Duodenal mucosa (tissue), 2 donors: ENCODE measurements at regions not wholly inside any gene's neighbourhood (a gene's known extent, or its start where the extent isn't known, plus 50 kb on each side); places are given as distances from the start of the nearest gene placed in this dataset.
A peak's percentile ranks its signal among the peaks of the same experiment; 100 is the strongest.
"Not testable (repeated sequence)": the region's sequence is repeated elsewhere in the genome, so short reads cannot be mapped to it uniquely, and the experiment has no call there.

Source experiments
- H3K27ac ChIP-seq: one replicate; pipeline ENCODE4 v1.7.0; 2013; ENCODE audit warnings: low read depth, low read length
- H3K27me3 ChIP-seq, 2 donors: one replicate each; pipeline ENCODE4 v1.7.0; 2013; ENCODE audit warnings: low read length in 2 of 2, control low read depth in 1 of 2; ENCODE audit not compliant: insufficient read depth in 2 of 2, control insufficient read depth in 1 of 2
- H3K36me3 ChIP-seq, 2 donors: one replicate each; pipeline ENCODE4 v1.7.0; 2013; ENCODE audit warnings: low read length in 2 of 2, control low read depth in 1 of 2; ENCODE audit not compliant: insufficient read depth in 2 of 2, control insufficient read depth in 1 of 2
- H3K4me1 ChIP-seq, 2 donors: one replicate each; pipeline ENCODE4 v1.7.0; 2013; ENCODE audit warnings: low read length in 2 of 2, control low read depth in 1 of 2; ENCODE audit not compliant: insufficient read depth in 2 of 2, control insufficient read depth in 1 of 2
- H3K4me3 ChIP-seq, 2 donors: one replicate each; pipeline ENCODE4 v1.7.0; 2013; ENCODE audit warnings: low read length in 2 of 2, low read depth in 1 of 2
- H3K9ac ChIP-seq, 2 donors: one replicate each; pipeline ENCODE4 v1.7.0; 2013; ENCODE audit warnings: low read length in 2 of 2, low read depth in 1 of 2
- H3K9me3 ChIP-seq, 2 donors: one replicate each; pipeline ENCODE4 v1.7.0; 2013; ENCODE audit warnings: low read length in 2 of 2, control low read depth in 1 of 2; ENCODE audit not compliant: control insufficient read depth in 1 of 2

DNA sequence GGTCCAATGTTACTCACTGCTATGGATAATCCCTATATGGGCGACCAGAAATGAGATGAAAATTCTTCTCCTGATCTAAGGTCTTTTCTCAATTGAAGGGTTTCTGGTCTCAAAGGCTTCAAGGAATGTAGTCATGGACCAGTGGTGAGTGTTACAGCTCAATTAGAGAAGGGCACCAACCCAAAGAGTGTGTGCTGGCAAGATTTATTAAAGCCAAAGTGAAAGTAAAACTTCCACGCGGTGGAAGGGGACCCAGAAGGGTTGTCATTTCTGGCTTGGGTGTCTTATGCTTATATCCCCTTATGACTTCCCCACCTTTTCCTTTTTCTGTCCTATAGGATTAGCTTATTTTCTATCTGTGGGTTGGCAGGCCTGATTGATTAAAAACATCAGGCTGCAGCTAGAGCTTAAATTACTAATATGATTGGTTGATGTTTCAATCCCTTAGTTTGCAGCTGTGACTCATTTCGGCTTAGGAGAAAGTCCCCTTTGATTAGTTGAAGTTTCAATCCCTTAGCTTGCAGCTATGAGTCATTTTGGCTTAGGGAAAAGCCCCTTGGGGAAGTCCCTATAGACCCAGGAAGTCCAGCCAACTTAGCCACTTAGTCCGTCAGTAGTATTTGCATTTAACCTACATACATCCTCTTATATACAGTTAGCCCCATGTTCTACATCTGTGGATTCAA is 179.5 kb upstream of the NLGN4Y start:
- Histone ChIP-seq H3K9me3 (no peaks in the 10 kb centered on the region), H3K27ac (no peak overlapping the region), H3K27me3 (no peaks in the 10 kb centered on the region), H3K4me1 (no peaks in the 10 kb centered on the region), H3K4me3 (peak overlapping the region; percentile 22 to 28), H3K9ac (no peak overlapping the region), H3K36me3 (no peaks in the 10 kb centered on the region)

DNA sequence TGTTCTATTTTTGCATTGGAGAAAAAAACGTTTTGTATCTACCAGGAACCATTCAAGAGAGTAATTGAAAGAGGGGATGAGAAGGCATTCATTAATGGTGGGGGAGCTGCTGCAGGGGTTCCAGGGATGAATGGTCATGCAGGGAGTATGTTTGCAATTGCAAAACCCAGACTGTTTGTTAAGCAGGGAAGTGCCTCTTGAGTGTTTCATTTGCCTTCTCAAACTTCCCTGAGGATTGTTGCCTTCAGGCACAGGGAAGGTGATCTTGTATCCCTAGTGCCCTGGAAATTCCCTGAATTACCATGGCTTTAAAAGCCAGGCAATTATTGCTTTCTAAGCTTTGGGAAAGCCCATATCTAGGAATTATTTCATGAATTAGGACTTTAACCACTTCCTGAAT is 172.7 kb upstream of the NLGN4Y start:
- H3K9ac ChIP-seq: no peak overlapping the region
- H3K4me3 ChIP-seq: no peak overlapping the region
- no peaks in the 10 kb centered on the region for H3K27me3 ChIP-seq
- no peaks in the 10 kb centered on the region for H3K36me3 ChIP-seq
- H3K27ac ChIP-seq: no peak overlapping the region
- no peaks in the 10 kb centered on the region for H3K4me1 ChIP-seq
- no peaks in the 10 kb centered on the region for H3K9me3 ChIP-seq

DNA sequence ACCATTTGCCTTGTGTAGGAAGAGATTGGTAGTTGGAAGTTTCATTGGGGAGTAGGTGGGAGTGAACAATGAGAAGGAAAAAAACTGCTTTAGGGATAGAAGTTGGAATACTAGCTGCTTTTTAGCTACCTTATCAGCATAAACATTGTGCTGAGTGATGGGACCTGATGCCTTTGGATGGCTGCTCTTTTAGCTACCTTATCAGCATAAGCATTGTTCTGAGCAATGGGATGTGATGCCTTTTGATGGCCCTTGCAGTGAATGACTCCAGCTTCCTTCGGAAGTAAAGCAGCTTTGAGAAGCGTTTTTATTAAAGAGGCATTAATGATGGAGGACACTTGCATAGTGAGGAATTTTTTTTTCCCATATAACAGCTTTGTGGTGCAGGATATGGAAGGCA is 168.2 kb upstream of the NLGN4Y start:
- no peaks in the 10 kb centered on the region for H3K9me3 ChIP-seq
- H3K27ac ChIP-seq: no peak overlapping the region
- no peaks in the 10 kb centered on the region for H3K27me3 ChIP-seq
- no peak overlapping the region for H3K4me3 ChIP-seq
- H3K36me3 ChIP-seq: no peaks in the 10 kb centered on the region
- H3K9ac ChIP-seq: no peak overlapping the region
- no peaks in the 10 kb centered on the region for H3K4me1 ChIP-seq

DNA sequence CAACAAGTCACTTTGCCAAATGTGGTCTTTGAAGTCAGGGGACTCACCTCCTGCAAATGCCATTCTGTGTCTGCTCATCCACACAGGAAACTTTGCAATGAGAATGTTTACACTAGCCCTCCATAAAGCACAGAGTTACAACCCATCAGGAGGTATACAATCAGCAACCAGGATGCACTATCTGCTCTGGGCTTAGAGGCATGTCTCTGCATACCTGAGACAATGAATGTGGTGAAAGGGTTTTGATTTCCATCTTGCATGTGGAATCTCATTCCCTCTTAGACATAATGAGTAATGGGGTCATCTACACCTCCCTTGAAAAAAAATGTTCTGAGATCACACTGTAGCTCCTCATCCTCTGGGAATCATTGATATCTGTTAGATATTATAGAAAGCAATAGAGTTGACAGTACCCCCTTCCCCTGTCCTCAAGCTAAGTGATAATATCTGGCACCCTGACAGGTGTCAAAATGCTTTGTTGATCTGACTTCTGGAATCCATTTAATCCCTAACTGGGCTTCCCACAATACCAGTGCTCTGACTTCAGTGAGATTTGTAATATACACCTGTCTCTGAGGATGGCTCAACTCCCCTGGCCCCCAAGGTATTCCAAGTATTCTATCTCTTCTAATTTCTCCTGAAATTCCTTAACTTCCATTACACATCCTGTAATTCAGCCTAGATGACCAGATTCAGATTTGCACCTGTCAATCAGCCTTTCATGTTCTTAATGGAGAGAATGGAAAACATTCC is 163.4 kb upstream of the NLGN4Y start:
- H3K36me3 ChIP-seq: no peaks in the 10 kb centered on the region
- H3K9ac ChIP-seq: no peak overlapping the region
- no peaks in the 10 kb centered on the region for H3K27me3 ChIP-seq
- no peak overlapping the region for H3K4me3 ChIP-seq
- no peaks in the 10 kb centered on the region for H3K4me1 ChIP-seq
- no peak overlapping the region for H3K27ac ChIP-seq
- H3K9me3 ChIP-seq: no peaks in the 10 kb centered on the region

DNA sequence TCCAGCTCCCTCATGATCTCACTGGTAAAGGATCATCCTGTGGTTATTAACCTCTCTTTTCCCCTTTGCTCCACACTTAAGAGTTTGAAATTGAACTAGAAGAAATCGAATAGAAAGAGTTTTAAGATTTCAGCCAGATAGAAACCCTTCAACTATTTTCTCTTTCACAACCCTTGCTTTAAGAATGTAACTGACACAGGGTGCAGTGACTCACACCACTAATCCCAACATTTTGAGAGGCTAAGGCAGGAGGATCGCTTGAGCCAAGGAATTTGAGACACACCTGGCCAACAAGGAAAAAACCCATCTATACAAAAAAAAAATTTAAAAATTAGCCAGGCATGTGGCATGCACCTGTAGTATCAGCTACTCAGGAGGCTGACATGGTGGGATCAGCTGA is 150.7 kb upstream of the NLGN4Y start:
- Histone ChIP-seq H3K9me3 (no peaks in the 10 kb centered on the region), H3K4me1 (no peaks in the 10 kb centered on the region), H3K36me3 (no peaks in the 10 kb centered on the region), H3K4me3 (no peak overlapping the region), H3K27me3 (no peaks in the 10 kb centered on the region), H3K9ac (no peak overlapping the region), H3K27ac (no peak overlapping the region)

DNA sequence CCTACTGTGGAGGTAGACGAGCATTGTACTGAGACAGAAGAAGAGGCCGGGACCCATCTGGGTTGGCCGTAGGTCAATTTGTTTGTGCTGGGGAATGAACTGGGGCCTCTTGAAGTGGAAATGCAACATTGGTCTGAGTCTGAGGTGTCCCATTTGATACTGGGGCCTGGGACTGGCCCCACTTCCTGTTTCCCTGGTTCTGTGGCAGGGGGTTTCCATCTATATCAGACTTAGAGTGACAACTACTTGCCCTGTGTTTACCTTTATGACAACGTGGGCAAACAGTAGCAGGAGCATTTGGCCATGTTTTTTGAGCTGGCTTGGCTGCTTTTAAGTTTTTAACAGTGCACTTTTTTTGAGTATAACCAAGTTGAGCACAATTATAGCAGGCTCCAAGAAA is 146.1 kb upstream of the NLGN4Y start:
- no peaks in the 10 kb centered on the region for H3K27me3 ChIP-seq
- no peaks in the 10 kb centered on the region for H3K4me1 ChIP-seq
- no peaks in the 10 kb centered on the region for H3K9me3 ChIP-seq
- no peaks in the 10 kb centered on the region for H3K36me3 ChIP-seq
- H3K9ac ChIP-seq: no peak overlapping the region
- no peak overlapping the region for H3K27ac ChIP-seq
- no peak overlapping the region for H3K4me3 ChIP-seq

DNA sequence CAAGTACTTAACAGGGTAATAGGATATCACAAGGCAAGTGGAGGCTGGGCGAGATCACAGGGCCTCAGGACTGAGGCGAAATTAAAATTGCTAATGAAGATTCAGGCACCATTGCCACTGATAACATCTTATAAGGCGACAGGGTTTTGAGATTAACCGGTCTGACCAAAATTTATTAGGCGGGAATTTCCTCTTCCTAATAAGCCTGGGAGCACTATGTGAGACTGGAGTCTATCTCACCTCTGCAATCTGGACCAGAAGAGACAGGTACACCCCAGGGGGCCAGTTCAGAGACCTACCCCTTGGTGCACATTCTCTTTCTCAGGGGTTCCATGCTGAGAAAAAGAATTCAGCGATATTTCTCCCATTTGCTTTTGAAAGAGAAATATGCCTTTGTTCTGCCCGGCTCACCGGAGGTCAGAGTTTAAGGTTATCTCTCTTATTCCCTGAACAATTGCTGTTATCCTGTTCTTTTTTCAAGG is 113.7 kb upstream of the NLGN4Y start:
- H3K4me3 ChIP-seq, H3K9me3 ChIP-seq: not testable (repeated sequence)

DNA sequence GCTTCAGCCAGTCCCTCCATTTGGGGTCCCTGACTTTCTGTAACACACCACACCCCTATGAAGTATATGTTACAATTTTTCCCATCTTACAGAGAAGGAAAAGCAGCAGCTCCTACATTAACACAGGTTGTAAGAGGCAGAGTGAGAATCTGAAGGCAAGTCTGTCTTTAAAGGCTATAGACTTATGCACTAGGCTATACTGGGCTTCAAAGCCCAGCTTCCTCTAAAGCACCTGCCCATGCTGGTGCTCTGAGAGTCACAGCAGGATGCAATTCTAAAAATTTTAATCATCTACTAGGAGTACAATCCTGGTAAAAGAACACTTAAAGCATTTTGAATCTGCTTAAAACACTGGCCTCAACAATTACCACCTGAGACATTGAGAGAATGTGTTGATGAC is 113.0 kb upstream of the NLGN4Y start:
- Histone ChIP-seq H3K9ac (no peak overlapping the region), H3K36me3 (no peaks in the 10 kb centered on the region), H3K4me1 (no peaks in the 10 kb centered on the region)

More for the DNA sequence above, 113.7 kb upstream of the NLGN4Y start:
- H3K27ac ChIP-seq, H3K4me1 ChIP-seq, H3K36me3 ChIP-seq, H3K9ac ChIP-seq, H3K27me3 ChIP-seq: not testable (repeated sequence)

DNA sequence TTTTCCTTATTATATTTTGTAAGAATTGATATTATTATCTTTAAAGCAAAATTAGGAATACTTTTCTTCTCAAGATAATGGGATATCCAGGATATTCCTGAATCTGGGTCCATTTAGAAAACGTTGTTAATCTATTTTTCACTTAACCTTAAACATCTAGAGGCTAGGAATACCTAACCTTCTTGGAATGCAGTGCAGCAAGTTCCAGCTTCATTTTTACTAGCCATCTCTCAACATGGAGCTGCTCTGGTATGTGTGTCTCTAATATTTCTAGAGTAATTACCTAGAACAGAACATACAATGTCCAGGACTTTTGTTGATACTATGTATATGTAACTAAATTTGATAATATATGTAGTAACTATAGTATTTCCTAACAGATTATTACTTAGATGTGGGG is 87.8 kb upstream of the NLGN4Y start:
- Histone ChIP-seq H3K4me3 (no peak overlapping the region), H3K36me3 (no peaks in the 10 kb centered on the region), H3K27ac (no peak overlapping the region), H3K9me3 (no peaks in the 10 kb centered on the region), H3K4me1 (no peaks in the 10 kb centered on the region), H3K27me3 (no peaks in the 10 kb centered on the region), H3K9ac (no peak overlapping the region)

More for the DNA sequence above, 113.0 kb upstream of the NLGN4Y start:
- no peak overlapping the region for H3K4me3 ChIP-seq
- H3K27ac ChIP-seq: no peak overlapping the region
- H3K27me3 ChIP-seq: no peaks in the 10 kb centered on the region
- H3K9me3 ChIP-seq: no peaks in the 10 kb centered on the region

DNA sequence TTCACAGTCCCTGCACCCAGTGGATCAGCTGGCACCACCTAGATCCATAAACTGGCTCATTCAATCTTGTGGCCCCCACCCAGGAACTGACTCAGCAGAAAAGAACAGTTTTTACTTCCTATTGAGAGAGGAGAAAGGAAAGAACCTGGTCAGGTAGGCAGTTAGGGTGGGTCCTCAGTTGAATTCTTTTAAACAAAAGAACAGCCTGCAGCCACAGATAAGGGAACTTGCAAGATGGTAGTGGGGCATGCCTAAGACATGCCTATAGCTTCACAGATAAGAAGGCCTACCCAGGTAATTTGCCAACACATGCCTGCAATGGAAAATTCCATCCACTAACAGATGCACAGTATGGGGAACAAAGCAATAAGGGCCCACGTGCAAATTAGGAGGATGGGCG is 86.7 kb upstream of the NLGN4Y start:
- Histone ChIP-seq H3K4me1 (no peaks in the 10 kb centered on the region), H3K9me3 (no peaks in the 10 kb centered on the region), H3K9ac (no peak overlapping the region), H3K36me3 (no peaks in the 10 kb centered on the region), H3K4me3 (no peak overlapping the region), H3K27ac (no peak overlapping the region), H3K27me3 (no peaks in the 10 kb centered on the region)
